Left lobe of liver (tissue), 2 donors: ENCODE measurements at regions not wholly inside any gene's neighbourhood (a gene's known extent, or its start where the extent isn't known, plus 50 kb on each side); places are given as distances from the start of the nearest gene placed in this dataset.

Experiments
- ATAC-seq: fragments of 200-7000 bp; cut with Tn5 transposase; one replicate; pipeline ENCODE4 v1.9.1; 2020; ENCODE audit warnings: mild to moderate bottlenecking, moderate library complexity
- DNase-seq: peaks from one replicate; pipeline ENCODE4 v3.0.0-alpha.2; 2020; ENCODE audit warnings: low spot score
- donor health status: DM: no; HTN: no; CAD: no; lungs with moderate emphysema.
- donor health status: DM: no; HTN: yes; CAD: no.

GRCh38 chr16:49910541-49911071 is 54.7 kb upstream of the ZNF423 start:
- ATAC-seq (no peak), DNase-seq (no peak)

DNA sequence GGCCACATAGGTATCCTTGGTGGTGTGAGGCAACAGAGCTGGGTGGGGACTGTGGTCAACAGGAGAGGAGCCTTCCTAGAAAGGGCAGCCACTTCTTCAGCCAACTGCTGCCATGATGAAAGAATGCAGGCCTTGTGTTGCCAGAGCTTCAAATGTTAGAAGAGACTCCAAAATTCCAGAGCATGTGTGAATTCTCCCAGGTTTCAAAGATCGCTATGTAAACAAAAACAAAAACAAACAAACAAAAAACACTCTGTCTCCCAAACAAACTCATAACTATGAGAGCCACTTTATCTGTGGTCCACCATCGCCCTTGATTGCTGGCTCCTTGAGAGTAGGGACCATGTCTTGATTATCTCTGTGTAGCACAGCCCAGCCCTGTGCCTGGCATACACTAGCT is 55.5 kb upstream of the ZNF423 start:
- no peak for DNase-seq
- no peak for ATAC-seq

- ATAC-seq: no peak
- DNase-seq: no peak
These were observed 56.8 kb upstream of the ZNF423 start for GRCh38 chr16:49912721-49913120.

DNA sequence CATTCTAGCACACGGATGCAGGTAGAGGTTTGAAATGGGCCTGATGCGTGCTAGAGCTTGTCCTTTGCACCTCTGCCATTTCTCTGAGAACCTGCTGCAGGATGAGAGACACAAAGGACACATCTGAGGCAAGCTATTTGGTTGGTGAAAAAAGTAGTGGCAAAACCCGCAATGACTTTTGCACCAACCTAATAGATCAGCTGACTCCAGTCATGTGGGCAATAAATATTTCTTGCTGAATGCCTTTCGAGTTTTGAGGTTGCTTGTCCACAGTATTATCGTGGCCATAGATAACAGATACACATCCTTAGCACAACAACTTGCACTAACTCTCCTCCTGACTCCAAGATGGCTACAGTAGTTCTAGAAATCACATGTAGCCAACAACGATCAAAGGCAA is 57.8 kb upstream of the ZNF423 start:
- DNase-seq (no peak), ATAC-seq (no peak)

- ATAC-seq: no peak
These were observed 58.7 kb upstream of the ZNF423 start for GRCh38 chr16:49914657-49915056.

DNA sequence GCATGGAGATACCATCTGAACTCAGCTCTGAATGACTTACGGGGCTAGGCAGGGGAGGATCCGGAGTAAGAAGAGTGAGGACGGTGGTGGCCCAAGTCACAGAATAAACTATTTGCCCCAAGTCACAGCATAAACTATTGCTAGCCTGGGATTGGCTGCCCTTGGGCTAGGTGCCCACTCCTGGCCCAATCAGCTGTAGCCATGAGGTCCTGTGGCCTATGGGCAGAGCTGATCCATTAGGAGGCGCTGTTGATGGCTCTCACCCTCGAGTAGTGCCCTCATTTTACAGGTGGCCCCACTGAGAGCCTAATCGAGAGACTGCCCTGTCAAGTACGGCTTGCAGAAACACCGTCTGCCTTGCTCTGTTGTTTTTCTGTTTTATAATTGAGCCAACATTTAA is 62.3 kb upstream of the ZNF423 start:
- ATAC-seq (no peak), DNase-seq (no peak)

More at GRCh38 chr16:49914657-49915056, 58.7 kb upstream of the ZNF423 start:
- DNase-seq: no peak

DNA sequence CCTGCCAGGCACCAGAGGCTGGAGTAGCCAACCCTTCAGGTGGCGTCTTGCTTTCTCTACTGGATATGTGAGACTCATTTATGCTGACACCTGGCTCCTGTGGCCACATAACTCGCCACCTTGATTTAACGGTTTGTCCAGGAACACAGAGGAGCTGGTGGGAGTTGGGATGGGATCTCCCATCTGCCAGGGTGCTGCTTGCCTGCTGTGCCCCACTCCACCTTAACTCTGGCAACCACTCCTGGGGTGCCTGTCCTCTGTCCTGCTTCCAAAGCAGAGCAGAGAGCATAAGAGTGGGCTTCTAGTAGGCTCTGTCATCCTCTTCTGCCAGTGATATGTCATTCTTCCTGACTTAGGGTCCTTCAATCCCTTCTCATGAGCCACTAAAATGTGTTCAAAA is 63.4 kb upstream of the ZNF423 start:
- DNase-seq: no peak
- ATAC-seq: no peak

DNA sequence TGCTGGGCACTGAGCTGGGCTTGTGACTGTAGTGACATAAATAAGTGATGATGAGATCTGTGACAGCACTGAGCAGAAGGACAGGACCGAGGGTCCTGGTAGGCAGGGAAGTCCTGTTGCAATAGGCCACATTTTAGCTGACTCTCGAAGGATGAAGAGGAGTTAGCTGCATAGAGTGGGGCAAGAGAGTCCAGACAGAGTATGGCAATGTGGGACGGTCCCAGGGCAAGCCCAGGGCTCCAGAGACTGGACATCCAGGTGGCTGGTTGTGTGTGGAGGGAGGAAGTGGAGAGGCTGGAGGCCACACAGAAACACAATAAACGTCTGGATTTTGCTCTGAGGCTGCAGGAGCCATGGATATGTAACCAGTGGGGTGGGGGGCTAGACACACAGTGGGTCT is 64.5 kb upstream of the ZNF423 start:
- no peak for ATAC-seq
- no peak for DNase-seq

GRCh38 chr16:49921106-49921505 is 65.2 kb upstream of the ZNF423 start:
- ATAC-seq: no peak
- DNase-seq: no peak

DNA sequence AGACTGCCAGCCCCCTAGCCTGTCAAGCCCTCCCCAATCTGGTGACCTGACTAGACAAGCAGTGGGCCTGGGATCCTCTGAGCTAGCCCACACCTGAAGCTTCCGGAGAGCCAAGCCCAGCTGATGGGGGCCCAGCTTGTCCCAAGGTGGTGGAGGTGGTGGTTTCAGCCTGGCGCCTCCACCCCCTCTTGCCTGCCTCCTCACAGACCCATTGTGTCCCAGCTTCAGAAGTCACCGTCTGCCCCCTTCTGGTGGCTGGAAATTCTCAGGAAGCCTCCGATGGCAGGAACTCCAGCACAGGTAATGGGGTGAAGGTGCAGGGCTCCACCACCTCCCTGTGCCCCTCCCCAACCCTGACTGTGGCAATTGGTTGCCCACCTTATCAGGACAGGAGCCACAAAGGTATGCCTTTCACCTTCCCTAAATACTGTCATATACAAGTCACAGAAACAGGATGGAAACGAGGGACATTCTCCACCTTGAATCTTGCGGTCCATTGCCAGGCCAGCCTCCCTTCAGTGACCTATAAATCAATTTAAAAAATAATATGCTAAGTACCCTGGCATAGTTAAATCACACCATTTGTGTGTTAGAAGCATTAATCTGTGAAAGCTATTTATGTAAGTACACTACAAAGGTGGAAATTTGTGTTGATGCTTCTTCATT is 66.0 kb upstream of the ZNF423 start:
- ATAC-seq (peak; percentile 97), DNase-seq (peak; percentile 70)

- DNase-seq: no peak
These were observed 67.5 kb upstream of the ZNF423 start for GRCh38 chr16:49923411-49923810.

GRCh38 chr16:49924078-49924477 is 68.2 kb upstream of the ZNF423 start:
- DNase-seq (no peak), ATAC-seq (no peak)

More at GRCh38 chr16:49923411-49923810, 67.5 kb upstream of the ZNF423 start:
- ATAC-seq: no peak

- ATAC-seq (no peak), DNase-seq (no peak)
These were observed 71.0 kb upstream of the ZNF423 start for GRCh38 chr16:49926941-49927340.

GRCh38 chr16:49928176-49929041 is 72.5 kb upstream of the ZNF423 start:
- DNase-seq: no peak
- no peak for ATAC-seq

DNA sequence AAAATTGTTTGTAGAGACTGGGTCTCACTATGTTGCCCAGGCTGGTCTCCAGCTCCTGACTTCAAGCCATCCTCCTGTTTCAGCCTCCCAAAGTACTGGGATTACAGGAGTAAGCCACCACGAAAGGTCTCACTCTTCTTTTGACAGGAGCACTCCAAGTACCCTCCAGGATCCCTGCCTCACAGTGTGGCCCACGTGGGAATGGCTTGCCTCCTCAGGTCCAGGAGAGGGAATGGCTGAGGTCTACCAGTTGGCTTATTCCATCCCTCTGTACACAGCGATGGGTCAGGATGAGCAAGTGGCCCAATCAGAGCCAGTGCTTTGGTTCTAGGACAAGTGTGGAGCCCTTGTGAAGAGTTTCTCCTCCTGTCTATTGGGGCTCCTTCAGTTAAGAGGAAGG is 73.7 kb upstream of the ZNF423 start:
- DNase-seq: no peak

DNA sequence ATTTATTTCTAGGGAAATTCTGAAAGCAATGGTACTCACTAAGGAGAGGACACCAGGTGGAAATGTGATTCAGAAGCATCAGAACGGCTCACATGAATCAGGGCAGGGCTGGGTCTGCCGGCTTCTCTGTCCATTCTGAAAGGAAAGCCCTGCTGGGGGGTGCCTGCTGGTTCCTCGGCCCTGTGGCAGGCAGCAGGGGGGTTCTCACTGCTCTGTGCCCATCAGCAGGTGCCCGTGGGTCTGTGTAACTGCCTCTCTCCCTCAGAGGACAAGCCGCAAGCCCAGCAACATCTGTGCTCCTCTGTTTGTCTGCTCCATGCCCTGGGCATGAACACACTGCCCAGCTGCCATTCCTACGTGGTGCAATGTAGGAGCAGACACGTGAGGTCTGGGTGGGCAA is 74.9 kb upstream of the ZNF423 start:
- ATAC-seq: no peak
- DNase-seq: no peak

More for the DNA sequence above, 73.7 kb upstream of the ZNF423 start:
- ATAC-seq: no peak

- ATAC-seq: no peak
- DNase-seq: no peak
These were observed 75.4 kb upstream of the ZNF423 start for GRCh38 chr16:49931266-49931665.

- ATAC-seq: no peak
- no peak for DNase-seq
These were observed 76.0 kb upstream of the ZNF423 start for GRCh38 chr16:49931916-49932315.

- ATAC-seq: no peak
- DNase-seq: no peak
These were observed 76.5 kb upstream of the ZNF423 start for GRCh38 chr16:49932434-49932833.

- DNase-seq: no peak
- ATAC-seq: no peak
These were observed 77.0 kb upstream of the ZNF423 start for GRCh38 chr16:49932946-49933345.

- no peak for ATAC-seq
- DNase-seq: no peak
These were observed 80.9 kb upstream of the ZNF423 start for GRCh38 chr16:49936791-49937190.

DNA sequence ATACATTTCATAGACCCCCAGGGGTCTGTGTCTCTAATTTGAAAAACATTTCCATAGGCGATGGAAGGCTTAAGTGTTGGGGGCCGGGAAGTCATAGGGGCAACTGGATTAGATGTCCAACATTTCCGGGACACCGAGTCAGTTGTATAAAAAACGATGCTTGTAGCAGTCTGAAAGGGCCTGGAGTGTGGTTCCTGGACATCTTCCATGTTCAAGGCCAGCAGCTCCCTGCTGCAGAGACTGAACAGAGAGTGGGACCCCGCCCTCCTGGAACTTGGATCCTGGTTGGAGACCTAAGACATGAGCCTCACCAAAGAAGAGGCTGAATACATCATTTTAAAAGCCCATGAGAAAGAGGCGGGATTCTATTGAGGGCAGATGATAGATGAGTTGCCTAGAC is 82.0 kb upstream of the ZNF423 start:
- DNase-seq (no peak), ATAC-seq (no peak)
